GM10248 (cell line): ENCODE measurements at regions not wholly inside any gene's neighbourhood (a gene's known extent, or its start where the extent isn't known, plus 50 kb on each side); places are given as distances from the start of the nearest gene placed in this dataset.

Experiments
- CTCF ChIA-PET: fragments of 300-600 bp; sonication (Branson Sonifier 250); formaldehyde crosslinking; extraction: SDS; loops from one replicate; lab custom pipeline; 2021; ENCODE audit warnings: antibody characterized with exemption; lab: Yijun Ruan, JAX
- POLR2A ChIA-PET: fragments of 350-650 bp; sonication (Branson Sonifier 250); formaldehyde crosslinking; extraction: SDS; loops from one replicate; lab custom pipeline; 2020; ENCODE audit warnings: antibody characterized with exemption; lab: Yijun Ruan, JAX
- DNase-seq: peaks from one replicate; pipeline ENCODE4 v3.0.0; 2012; ENCODE audit errors: extremely low spot score
- CTCF ChIP-seq: IDR thresholded peaks from 2 replicates; pipeline ENCODE4 v1.5.1; 2012; ENCODE audit warnings: mild to moderate bottlenecking, low read depth; ENCODE audit errors: extremely low read depth, missing control alignments, control extremely low read depth

GRCh38 chr1:214715126-214715525 lies 112.1 kb downstream of the CENPF start:
- no peak for DNase-seq
- TF ChIP-seq CTCF = no peak
- ChIA-PET POLR2A (no interaction called here), CTCF (no interaction called here)

GRCh38 chr1:214717351-214717750 lies 114.4 kb downstream of the CENPF start:
- POLR2A ChIA-PET = no interaction called here
- DNase-seq = no peak
- no peak for TF ChIP-seq CTCF
- CTCF ChIA-PET = interaction anchor here (0.9 to 1.3 kb wide), 2 partner anchors 9 to 11 kb away, joined by 3 read pairs; no protein-coding TSS in a partner anchor

- POLR2A ChIA-PET = no interaction called here
- TF ChIP-seq CTCF = no peak
- CTCF ChIA-PET = interaction anchor here (1.5 kb wide), 1 partner anchor 19 kb away, joined by 3 read pairs; no protein-coding TSS in a partner anchor
- DNase-seq = no peak
Observed at GRCh38 chr1:214718724-214719123, 115.7 kb downstream of the CENPF start.

GRCh38 chr1:214719207-214719606 lies 116.2 kb downstream of the CENPF start:
- no peak for DNase-seq
- CTCF ChIA-PET = interaction anchor here (1.5 kb wide), 1 partner anchor 18 kb away, joined by 3 read pairs; no protein-coding TSS in a partner anchor
- TF ChIP-seq CTCF = no peak
- POLR2A ChIA-PET = no interaction called here

- POLR2A ChIA-PET = no interaction called here
Observed at GRCh38 chr1:214720561-214720960, 117.6 kb downstream of the CENPF start.

GRCh38 chr1:214727274-214727673 lies 124.3 kb downstream of the CENPF start:
- ChIA-PET CTCF (interaction anchor here (1.6 kb wide), 1 partner anchor 10 kb away, joined by 3 read pairs; no protein-coding TSS in a partner anchor), POLR2A (no interaction called here)
- DNase-seq = no peak
- no peak for TF ChIP-seq CTCF

More at GRCh38 chr1:214720561-214720960, 117.6 kb downstream of the CENPF start:
- TF ChIP-seq CTCF = no peak
- no peak for DNase-seq
- CTCF ChIA-PET = interaction anchor here (1.3 to 1.6 kb wide), 2 partner anchors 11 to 804 kb away, joined by 3 to 4 read pairs; no protein-coding TSS in a partner anchor
